Neural cell (in vitro differentiated cells): ENCODE measurements at regions not wholly inside any gene's neighbourhood (a gene's known extent, or its start where the extent isn't known, plus 50 kb on each side); places are given as distances from the start of the nearest gene placed in this dataset.

Experiments used
- H2AFZ ChIP-seq: fragments of 200-600, 300-800 bp; sonication (generic), shearing (Covaris generic); 2 replicates; pipeline ENCODE4 v1.6.0; 2014; ENCODE audit warnings: low read depth, mild to moderate bottlenecking, antibody characterized with exemption, low read length, moderate library complexity
- H3F3A ChIP-seq: fragments of 200-600 bp; shearing (Covaris generic); 2 replicates; pipeline ENCODE4 v1.6.1; 2016; ENCODE audit warnings: mild to moderate bottlenecking, moderate library complexity, mixed read lengths, antibody characterized with exemption, low read length; ENCODE audit not compliant: insufficient read depth, poor library complexity, severe bottlenecking
- H3K27ac ChIP-seq: fragments of 200-600, 300-800 bp; sonication (generic), shearing (Covaris generic); 2 replicates; pipeline ENCODE4 v1.5.1; 2014; ENCODE audit warnings: mild to moderate bottlenecking, low read length, moderate library complexity
- H3K27me3 ChIP-seq: fragments of 300-800, 200-600 bp; sonication (generic), shearing (Covaris generic); 2 replicates; pipeline ENCODE4 v1.6.0; 2014; ENCODE audit warnings: mild to moderate bottlenecking, low read depth, low read length, moderate library complexity; ENCODE audit not compliant: insufficient read depth
- H3K36me3 ChIP-seq: fragments of 300-800, 200-600 bp; sonication (generic), shearing (Covaris generic); 2 replicates; pipeline ENCODE4 v1.5.1; 2014; ENCODE audit warnings: mild to moderate bottlenecking, antibody characterized with exemption, low read length, moderate library complexity; ENCODE audit not compliant: insufficient read depth
- H3K4me2 ChIP-seq: fragments of 300-800, 200-600 bp; sonication (generic), shearing (Covaris generic); 2 replicates; pipeline ENCODE4 v1.6.0; 2014; ENCODE audit warnings: mild to moderate bottlenecking, low read length
- H3K4me3 ChIP-seq: fragments of 300-800, 200-600 bp; sonication (generic), shearing (Covaris generic); 2 replicates; pipeline ENCODE4 v1.5.1; 2014; ENCODE audit warnings: mild to moderate bottlenecking, low read length, moderate library complexity
- H3K79me2 ChIP-seq: fragments of 200-600 bp; shearing (Covaris generic); replicated peaks from 2 replicates; pipeline ENCODE4 v1.6.0; 2014; ENCODE audit warnings: mild to moderate bottlenecking, low read length, moderate library complexity; ENCODE audit not compliant: insufficient read depth
- H3K9ac ChIP-seq: fragments of 300-800, 200-600 bp; sonication (generic), shearing (Covaris generic); 2 replicates; pipeline ENCODE4 v1.6.1; 2016; ENCODE audit warnings: mild to moderate bottlenecking, low read length, mixed read lengths
- H3K9me2 ChIP-seq: fragments of 200-600 bp; shearing (Covaris generic); 2 replicates; pipeline ENCODE4 v1.6.1; 2016; ENCODE audit warnings: mild to moderate bottlenecking, low read length, mixed read lengths; ENCODE audit not compliant: insufficient read depth
- H3K9me3 ChIP-seq: fragments of 200-600, 300-800 bp; sonication (generic), shearing (Covaris generic); 2 replicates; pipeline ENCODE4 v1.6.1; 2016; ENCODE audit warnings: mild to moderate bottlenecking, mixed run types, low read length, moderate library complexity, mixed read lengths
- H4K20me1 ChIP-seq: fragments of 200-600 bp; shearing (Covaris generic); 2 replicates; pipeline ENCODE4 v1.6.1; 2016; ENCODE audit warnings: mild to moderate bottlenecking, mixed run types; ENCODE audit not compliant: insufficient read depth
- CTCF ChIP-seq: fragments of 450-650 bp; IDR thresholded peaks from 2 replicates; pipeline ENCODE4 v1.5.1; 2014; ENCODE audit warnings: antibody characterized with exemption, mild to moderate bottlenecking, moderate library complexity; ENCODE audit not compliant: poor library complexity, severe bottlenecking
- EP300 ChIP-seq: fragments of 450-650 bp; conservative IDR thresholded peaks from 2 replicates; pipeline ENCODE4 v1.6.1; 2014; ENCODE audit warnings: antibody characterized with exemption, mild to moderate bottlenecking, moderate library complexity; ENCODE audit not compliant: poor library complexity, severe bottlenecking
- EZH2 ChIP-seq: fragments of 200-600, 300-800 bp; shearing (Covaris generic), sonication (generic); IDR thresholded peaks from 2 replicates; pipeline ENCODE4 v1.6.1; 2014; ENCODE audit warnings: antibody characterized with exemption, low read length, borderline replicate concordance, mild to moderate bottlenecking; ENCODE audit not compliant: insufficient read depth, poor library complexity, severe bottlenecking
- MXI1 ChIP-seq: fragments of 450-650 bp; conservative IDR thresholded peaks from 2 replicates; pipeline ENCODE4 v1.6.1; 2014; ENCODE audit warnings: antibody characterized with exemption, mild to moderate bottlenecking; ENCODE audit not compliant: poor library complexity, severe bottlenecking
- POLR2AphosphoS5 ChIP-seq: IDR thresholded peaks from 2 replicates; pipeline ENCODE4 v1.6.1; 2012
- RAD21 ChIP-seq: fragments of 450-650 bp; conservative IDR thresholded peaks from 2 replicates; pipeline ENCODE4 v1.6.1; 2014; ENCODE audit warnings: antibody characterized with exemption, mild to moderate bottlenecking, moderate library complexity
- SMC3 ChIP-seq: fragments of 450-650 bp; conservative IDR thresholded peaks from 2 replicates; pipeline ENCODE4 v1.6.1; 2014; ENCODE audit warnings: antibody characterized with exemption, mild to moderate bottlenecking, moderate library complexity; ENCODE audit not compliant: poor library complexity
- TAF1 ChIP-seq: IDR thresholded peaks from 2 replicates; pipeline ENCODE4 v1.6.1; 2012; ENCODE audit warnings: low read depth
- TF ChIP-seq, protein P1 (sequence below): IDR thresholded peaks from 2 replicates; pipeline ENCODE4 v1.6.1; 2012; ENCODE audit warnings: borderline replicate concordance

- no peaks in the 10 kb centered on the region for H3K9me3 ChIP-seq
- H2AFZ ChIP-seq, result no peak overlapping the region
- TF ChIP-seq, protein P1, sequence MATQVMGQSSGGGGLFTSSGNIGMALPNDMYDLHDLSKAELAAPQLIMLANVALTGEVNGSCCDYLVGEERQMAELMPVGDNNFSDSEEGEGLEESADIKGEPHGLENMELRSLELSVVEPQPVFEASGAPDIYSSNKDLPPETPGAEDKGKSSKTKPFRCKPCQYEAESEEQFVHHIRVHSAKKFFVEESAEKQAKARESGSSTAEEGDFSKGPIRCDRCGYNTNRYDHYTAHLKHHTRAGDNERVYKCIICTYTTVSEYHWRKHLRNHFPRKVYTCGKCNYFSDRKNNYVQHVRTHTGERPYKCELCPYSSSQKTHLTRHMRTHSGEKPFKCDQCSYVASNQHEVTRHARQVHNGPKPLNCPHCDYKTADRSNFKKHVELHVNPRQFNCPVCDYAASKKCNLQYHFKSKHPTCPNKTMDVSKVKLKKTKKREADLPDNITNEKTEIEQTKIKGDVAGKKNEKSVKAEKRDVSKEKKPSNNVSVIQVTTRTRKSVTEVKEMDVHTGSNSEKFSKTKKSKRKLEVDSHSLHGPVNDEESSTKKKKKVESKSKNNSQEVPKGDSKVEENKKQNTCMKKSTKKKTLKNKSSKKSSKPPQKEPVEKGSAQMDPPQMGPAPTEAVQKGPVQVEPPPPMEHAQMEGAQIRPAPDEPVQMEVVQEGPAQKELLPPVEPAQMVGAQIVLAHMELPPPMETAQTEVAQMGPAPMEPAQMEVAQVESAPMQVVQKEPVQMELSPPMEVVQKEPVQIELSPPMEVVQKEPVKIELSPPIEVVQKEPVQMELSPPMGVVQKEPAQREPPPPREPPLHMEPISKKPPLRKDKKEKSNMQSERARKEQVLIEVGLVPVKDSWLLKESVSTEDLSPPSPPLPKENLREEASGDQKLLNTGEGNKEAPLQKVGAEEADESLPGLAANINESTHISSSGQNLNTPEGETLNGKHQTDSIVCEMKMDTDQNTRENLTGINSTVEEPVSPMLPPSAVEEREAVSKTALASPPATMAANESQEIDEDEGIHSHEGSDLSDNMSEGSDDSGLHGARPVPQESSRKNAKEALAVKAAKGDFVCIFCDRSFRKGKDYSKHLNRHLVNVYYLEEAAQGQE, result no peak
- TF ChIP-seq TAF1, result no peak
- no peak for TF ChIP-seq POLR2AphosphoS5
- no peak for TF ChIP-seq SMC3
- TF ChIP-seq MXI1, result no peak
- no peak for TF ChIP-seq EZH2
- no peak for TF ChIP-seq RAD21
- no peak for TF ChIP-seq EP300
- TF ChIP-seq CTCF, result no peak
Measured at GRCh38 chr5:12777342-12777741, 873.1 kb upstream of the CTNND2 start.

GRCh38 chr5:12772276-12772675, 868.0 kb upstream of the CTNND2 start:
- TF ChIP-seq TAF1 (no peak), RAD21 (no peak), MXI1 (no peak), EZH2 (no peak), EP300 (no peak)
- TF ChIP-seq, protein P1, result no peak
- no peak overlapping the region for H2AFZ ChIP-seq

More at GRCh38 chr5:12777342-12777741, 873.1 kb upstream of the CTNND2 start:
- H3K79me2 ChIP-seq, result no peaks in the 10 kb centered on the region
- no peak overlapping the region for H3K4me2 ChIP-seq
- H3K4me3 ChIP-seq, result no peak overlapping the region
- no peak overlapping the region for H3K27ac ChIP-seq
- H3K9ac ChIP-seq, result no peak overlapping the region
- no peaks in the 10 kb centered on the region for H4K20me1 ChIP-seq
- no peaks in the 10 kb centered on the region for H3K9me2 ChIP-seq
- H3K27me3 ChIP-seq, result no peaks in the 10 kb centered on the region
- H3F3A ChIP-seq, result no peaks in the 10 kb centered on the region
- H3K36me3 ChIP-seq, result no peaks in the 10 kb centered on the region

More at GRCh38 chr5:12772276-12772675, 868.0 kb upstream of the CTNND2 start:
- H4K20me1 ChIP-seq, result no peaks in the 10 kb centered on the region
- H3K4me3 ChIP-seq, result no peak overlapping the region
- no peak overlapping the region for H3K4me2 ChIP-seq
- no peak overlapping the region for H3K27ac ChIP-seq
- no peaks in the 10 kb centered on the region for H3F3A ChIP-seq
- H3K79me2 ChIP-seq, result no peaks in the 10 kb centered on the region
- no peaks in the 10 kb centered on the region for H3K27me3 ChIP-seq
- H3K9me3 ChIP-seq, result no peaks in the 10 kb centered on the region
- no peaks in the 10 kb centered on the region for H3K9me2 ChIP-seq
- no peak overlapping the region for H3K9ac ChIP-seq
- no peaks in the 10 kb centered on the region for H3K36me3 ChIP-seq
